Body of pancreas (tissue), 4 donors: ENCODE measurements at regions not wholly inside any gene's neighbourhood (a gene's known extent, or its start where the extent isn't known, plus 50 kb on each side); places are given as distances from the start of the nearest gene placed in this dataset.

ENCODE experiments used
- CTCF ChIP-seq, 7 experiments: fragments of 450-650 bp in 4 of 7; fragments of 200-600 bp in 3 of 7; sonication (generic) in 3 of 7; IDR thresholded peaks; one replicate each; pipeline ENCODE4 v1.5.1; 2016 to 2019; ENCODE audit warnings: antibody characterized with exemption in 7 of 7
- POLR2A ChIP-seq, 3 donors: fragments of 450-650 bp; IDR thresholded peaks; one replicate each; pipeline ENCODE4 v1.6.1; 2016; ENCODE audit warnings: antibody characterized with exemption in 3 of 3, mild to moderate bottlenecking in 2 of 3

- no peak for TF ChIP-seq CTCF (IDR thresholded peaks at IDR 0.05)
- no peak for TF ChIP-seq POLR2A (IDR thresholded peaks at IDR 0.05)
Measured at GRCh38 chrY:14300775-14301174, 223.6 kb upstream of the NLGN4Y start.
